ENCODE measurements at regions not wholly inside any gene's neighbourhood (a gene's known extent, or its start where the extent isn't known, plus 50 kb on each side); places are given as distances from the start of the nearest gene placed in this dataset.
"Not testable (repeated sequence)": the region's sequence is repeated elsewhere in the genome, so short reads cannot be mapped to it uniquely, and the experiment has no call there.

DNA sequence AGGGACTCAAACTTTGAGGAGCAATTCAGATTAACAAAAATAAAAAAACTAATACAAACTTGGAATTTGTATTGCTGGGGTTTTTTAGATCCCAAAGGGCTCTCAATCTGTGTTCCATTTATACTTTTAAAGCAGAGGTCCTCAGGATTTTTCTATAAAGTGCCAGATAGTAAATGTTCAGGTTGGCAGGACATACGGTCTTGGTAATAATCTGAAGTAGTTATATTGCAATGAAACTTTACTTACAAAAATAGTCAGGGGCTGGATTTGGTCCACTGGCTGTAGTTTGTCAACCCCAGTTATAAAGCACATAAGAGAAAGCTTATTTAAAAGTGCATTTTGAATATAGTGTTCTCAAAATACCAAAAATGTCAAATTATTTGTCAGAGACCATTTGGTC lies 164.1 kb upstream of the CTSO start:
- Histone ChIP-seq H3K27me3 (ENCODE audit: control insufficient read depth in 1 of 2, insufficient read depth in 2 of 2, low read length in 2 of 2) (no peaks in the 10 kb centered on the region), H3K4me1 (ENCODE audit: control insufficient read depth in 2 of 2, insufficient read depth in 2 of 2, low read length in 1 of 2) (no peaks in the 10 kb centered on the region), H3K27ac (ENCODE audit: low read depth in 2 of 2, low read length in 1 of 2) (no peak overlapping the region), H3K36me3 (ENCODE audit: control insufficient read depth in 2 of 2, insufficient read depth in 2 of 2, low read length in 1 of 2) (no peaks in the 10 kb centered on the region), H3K9me3 (ENCODE audit: control insufficient read depth in 2 of 2, insufficient read depth in 1 of 2, low read depth in 1 of 2, low read length in 1 of 2) (no peaks in the 10 kb centered on the region), H3K4me3 (ENCODE audit: low read depth in 1 of 2, low read length in 2 of 2) (no peak overlapping the region)
- WGBS, 2 donors: 46 to 65% methylated on average over 1 of the region's 1 CpG

DNA sequence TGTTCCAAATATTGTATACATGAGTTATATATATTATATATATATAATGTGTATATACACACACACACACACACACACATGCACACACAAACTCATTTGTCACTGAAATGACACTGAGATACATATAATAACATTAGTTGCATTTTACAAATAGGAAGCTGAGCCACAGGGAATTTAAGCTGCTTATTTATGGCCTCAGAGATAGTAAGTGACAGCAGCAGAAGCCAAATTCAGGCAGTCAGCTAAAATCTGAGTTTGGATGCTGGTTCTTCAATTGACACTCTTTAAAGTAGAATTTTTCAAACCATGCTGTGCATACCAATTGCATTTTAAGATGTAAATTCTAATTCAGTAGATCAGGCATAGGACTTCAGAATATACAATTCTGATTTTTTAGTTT lies 163.3 kb upstream of the CTSO start:
- H3K36me3 ChIP-seq (ENCODE audit: control insufficient read depth in 2 of 2, insufficient read depth in 2 of 2, low read length in 1 of 2): no peaks in the 10 kb centered on the region
- no peak overlapping the region for H3K4me3 ChIP-seq (ENCODE audit: low read depth in 1 of 2, low read length in 2 of 2)
- H3K27me3 ChIP-seq (ENCODE audit: control insufficient read depth in 1 of 2, insufficient read depth in 2 of 2, low read length in 2 of 2): no peaks in the 10 kb centered on the region
- no peaks in the 10 kb centered on the region for H3K4me1 ChIP-seq (ENCODE audit: control insufficient read depth in 2 of 2, insufficient read depth in 2 of 2, low read length in 1 of 2)
- no peak overlapping the region for H3K27ac ChIP-seq (ENCODE audit: low read depth in 2 of 2, low read length in 1 of 2)
- no peaks in the 10 kb centered on the region for H3K9me3 ChIP-seq (ENCODE audit: control insufficient read depth in 2 of 2, insufficient read depth in 1 of 2, low read depth in 1 of 2, low read length in 1 of 2)

DNA sequence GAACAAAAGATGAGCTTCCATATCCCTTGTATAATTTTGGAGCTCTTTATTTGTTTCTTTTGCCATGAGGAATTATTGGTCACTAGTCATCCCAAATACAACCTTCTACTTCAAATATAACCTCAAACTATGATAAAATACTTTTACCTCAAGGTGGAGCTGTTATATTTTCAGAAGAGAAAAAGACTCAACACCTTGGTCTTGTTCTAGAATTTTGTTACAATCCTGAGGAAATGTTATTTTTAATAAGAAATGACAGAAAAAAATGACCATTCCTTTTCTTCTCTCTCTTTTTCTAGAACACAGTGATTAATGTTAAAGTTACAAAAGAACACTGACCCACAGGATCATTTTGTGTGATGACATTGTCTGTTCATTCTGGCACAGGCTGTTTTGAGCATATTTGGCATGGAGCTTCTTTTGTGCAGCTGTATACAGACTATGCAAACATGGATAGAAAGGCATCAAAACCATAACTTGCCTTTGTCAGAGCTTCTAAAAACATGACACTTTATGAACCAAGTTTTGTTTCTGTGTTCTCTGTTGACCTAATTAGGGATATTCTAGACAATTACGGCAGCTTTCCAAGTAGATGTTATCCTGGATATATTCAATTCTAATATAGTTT lies 159.6 kb upstream of the CTSO start:
- 38 to 63% methylated on average over 1 of the region's 1 CpG for WGBS, 2 donors
- H3K4me3 ChIP-seq (ENCODE audit: low read depth in 1 of 2, low read length in 2 of 2): no peak overlapping the region
- H3K36me3 ChIP-seq (ENCODE audit: control insufficient read depth in 2 of 2, insufficient read depth in 2 of 2, low read length in 1 of 2): no peaks in the 10 kb centered on the region
- H3K27me3 ChIP-seq (ENCODE audit: control insufficient read depth in 1 of 2, insufficient read depth in 2 of 2, low read length in 2 of 2): no peaks in the 10 kb centered on the region
- H3K4me1 ChIP-seq (ENCODE audit: control insufficient read depth in 2 of 2, insufficient read depth in 2 of 2, low read length in 1 of 2): no peaks in the 10 kb centered on the region
- H3K27ac ChIP-seq (ENCODE audit: low read depth in 2 of 2, low read length in 1 of 2): no peak overlapping the region
- no peaks in the 10 kb centered on the region for H3K9me3 ChIP-seq (ENCODE audit: control insufficient read depth in 2 of 2, insufficient read depth in 1 of 2, low read depth in 1 of 2, low read length in 1 of 2)

DNA sequence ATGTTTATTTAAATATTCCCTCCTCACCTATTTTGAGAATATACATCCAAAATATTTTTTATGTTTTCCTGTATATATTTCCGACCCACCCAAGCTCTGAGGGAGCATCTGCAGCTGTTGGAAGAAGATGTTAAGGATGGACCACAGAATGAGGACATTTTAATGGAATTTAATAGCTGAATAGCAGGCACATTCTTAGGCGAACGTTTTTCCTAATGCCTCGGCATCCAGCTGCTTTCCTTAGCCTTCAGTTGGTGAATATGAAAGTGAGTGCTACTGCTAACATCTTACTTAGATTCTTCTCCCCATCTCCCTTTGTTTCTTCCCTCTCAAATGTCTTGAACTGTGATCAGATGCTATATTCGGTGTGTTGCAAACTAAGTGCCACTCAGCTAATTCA lies 158.0 kb upstream of the CTSO start:
- Histone ChIP-seq H3K4me1 (ENCODE audit: control insufficient read depth in 2 of 2, insufficient read depth in 2 of 2, low read length in 1 of 2) (no peaks in the 10 kb centered on the region), H3K4me3 (ENCODE audit: low read depth in 1 of 2, low read length in 2 of 2) (no peak overlapping the region)
- WGBS, 2 donors: 52 to 71% methylated on average over 5 of the region's 5 CpGs

DNA sequence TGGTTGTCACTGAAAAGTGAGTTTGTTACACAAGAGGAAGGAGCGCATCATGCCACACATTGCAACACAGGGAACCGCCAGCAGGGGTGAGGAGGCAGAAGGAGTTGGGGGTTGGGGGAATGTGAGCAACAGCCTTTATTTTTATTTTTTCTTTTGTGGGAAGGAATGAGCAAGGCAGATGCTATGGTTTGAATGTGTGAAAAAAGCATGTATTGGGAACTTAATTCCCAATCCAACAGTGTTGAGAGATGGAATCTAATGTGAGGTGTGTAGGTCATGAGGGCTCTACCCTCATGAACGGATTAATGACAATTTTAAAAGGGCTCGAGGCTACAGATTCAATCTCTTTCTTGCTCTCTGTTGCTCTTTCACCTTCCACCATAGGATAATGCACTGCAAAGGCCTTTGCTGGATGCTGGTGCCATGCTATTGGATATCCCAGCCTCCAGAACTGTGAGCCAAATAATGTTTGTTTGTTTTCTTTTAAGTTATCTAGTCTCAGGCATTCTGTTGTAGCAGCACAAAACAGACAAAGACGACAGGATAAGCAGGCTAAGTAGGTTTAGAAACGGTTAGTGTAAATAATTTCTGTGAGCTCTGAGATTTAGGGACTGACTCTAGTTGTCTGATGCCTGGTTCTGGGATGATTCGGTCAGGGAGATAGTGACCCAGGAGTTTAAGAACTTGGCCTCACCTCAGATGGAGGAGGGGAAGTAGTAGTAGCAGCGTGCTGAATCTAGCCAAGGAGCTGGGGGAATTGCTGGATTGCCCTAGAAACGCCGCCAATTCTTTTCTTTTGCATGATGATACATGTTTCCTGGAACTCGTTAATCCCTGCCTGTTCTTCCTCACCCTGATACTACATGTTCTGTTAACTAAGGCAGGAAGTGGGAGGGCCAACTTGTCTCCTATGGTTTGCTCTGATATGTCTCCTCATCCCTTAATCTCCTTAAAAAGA lies 156.6 kb upstream of the CTSO start:
- H3K4me1 ChIP-seq (ENCODE audit: control insufficient read depth in 2 of 2, insufficient read depth in 2 of 2, low read length in 1 of 2): no peaks in the 10 kb centered on the region
- no peak overlapping the region for H3K4me3 ChIP-seq (ENCODE audit: low read depth in 1 of 2, low read length in 2 of 2)
- H3K36me3 ChIP-seq (ENCODE audit: control insufficient read depth in 2 of 2, insufficient read depth in 2 of 2, low read length in 1 of 2): no peaks in the 10 kb centered on the region
- H3K9me3 ChIP-seq (ENCODE audit: control insufficient read depth in 2 of 2, insufficient read depth in 1 of 2, low read depth in 1 of 2, low read length in 1 of 2): no peaks in the 10 kb centered on the region
- H3K27ac ChIP-seq (ENCODE audit: low read depth in 2 of 2, low read length in 1 of 2): no peak overlapping the region
- WGBS, 2 donors: 39 to 45% methylated on average over 11 of the region's 11 CpGs
- H3K27me3 ChIP-seq (ENCODE audit: control insufficient read depth in 1 of 2, insufficient read depth in 2 of 2, low read length in 2 of 2): no peaks in the 10 kb centered on the region

More for the DNA sequence above, 158.0 kb upstream of the CTSO start:
- no peak overlapping the region for H3K27ac ChIP-seq (ENCODE audit: low read depth in 2 of 2, low read length in 1 of 2)
- no peaks in the 10 kb centered on the region for H3K36me3 ChIP-seq (ENCODE audit: control insufficient read depth in 2 of 2, insufficient read depth in 2 of 2, low read length in 1 of 2)
- no peaks in the 10 kb centered on the region for H3K27me3 ChIP-seq (ENCODE audit: control insufficient read depth in 1 of 2, insufficient read depth in 2 of 2, low read length in 2 of 2)
- H3K9me3 ChIP-seq (ENCODE audit: control insufficient read depth in 2 of 2, insufficient read depth in 1 of 2, low read depth in 1 of 2, low read length in 1 of 2): no peaks in the 10 kb centered on the region

DNA sequence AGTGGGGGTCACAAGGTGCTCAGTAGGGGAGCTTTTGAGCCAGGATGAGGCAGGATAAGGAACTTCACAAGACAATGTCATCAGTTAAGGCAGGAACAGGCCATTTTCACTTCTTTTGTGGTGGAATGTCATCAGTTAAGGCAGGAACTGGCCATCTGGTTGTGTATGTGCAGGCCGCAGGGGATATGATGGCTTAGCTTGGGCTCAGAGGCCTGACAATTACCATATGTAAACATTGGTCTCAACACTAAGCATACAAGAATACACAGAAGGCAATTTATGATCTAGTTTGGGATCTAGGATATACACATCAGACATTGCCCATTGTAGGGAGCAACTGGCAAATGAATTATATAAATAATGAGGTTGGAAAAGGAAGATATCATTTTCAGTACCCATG lies 155.4 kb upstream of the CTSO start:
- not testable (repeated sequence) for H3K27me3 ChIP-seq (ENCODE audit: control insufficient read depth in 1 of 2, insufficient read depth in 2 of 2, low read length in 2 of 2); H3K4me1 ChIP-seq (ENCODE audit: control insufficient read depth in 2 of 2, insufficient read depth in 2 of 2, low read length in 1 of 2); H3K27ac ChIP-seq (ENCODE audit: low read depth in 2 of 2, low read length in 1 of 2); H3K4me3 ChIP-seq (ENCODE audit: low read depth in 1 of 2, low read length in 2 of 2); H3K36me3 ChIP-seq (ENCODE audit: control insufficient read depth in 2 of 2, insufficient read depth in 2 of 2, low read length in 1 of 2); H3K9me3 ChIP-seq (ENCODE audit: control insufficient read depth in 2 of 2, insufficient read depth in 1 of 2, low read depth in 1 of 2, low read length in 1 of 2)
- WGBS, 2 donors: 85 to 90% methylated on average over 1 of the region's 1 CpG

DNA sequence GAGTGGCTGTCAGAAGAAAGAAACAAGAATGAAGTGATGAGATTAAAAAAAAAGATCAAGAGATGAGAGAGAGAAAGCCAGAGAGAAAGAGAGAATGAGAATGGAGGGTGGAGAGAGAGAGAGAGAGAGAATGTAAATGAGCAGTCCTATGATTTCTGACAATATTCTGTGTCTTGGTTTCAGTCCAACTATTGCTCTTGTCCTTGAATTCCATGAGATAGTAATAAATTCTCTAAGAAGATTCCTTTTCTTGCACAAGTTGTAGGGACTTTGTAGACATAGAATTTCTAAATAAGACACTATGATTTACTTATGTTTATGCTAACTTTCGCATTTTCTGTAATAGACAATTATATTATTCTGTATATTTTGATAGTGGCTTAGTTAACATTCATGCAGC lies 149.6 kb upstream of the CTSO start:
- Histone ChIP-seq H3K4me1 (ENCODE audit: control insufficient read depth in 2 of 2, insufficient read depth in 2 of 2, low read length in 1 of 2) (no peaks in the 10 kb centered on the region), H3K27ac (ENCODE audit: low read depth in 2 of 2, low read length in 1 of 2) (no peak overlapping the region), H3K4me3 (ENCODE audit: low read depth in 1 of 2, low read length in 2 of 2) (no peak overlapping the region), H3K36me3 (ENCODE audit: control insufficient read depth in 2 of 2, insufficient read depth in 2 of 2, low read length in 1 of 2) (no peaks in the 10 kb centered on the region), H3K9me3 (ENCODE audit: control insufficient read depth in 2 of 2, insufficient read depth in 1 of 2, low read depth in 1 of 2, low read length in 1 of 2) (no peaks in the 10 kb centered on the region), H3K27me3 (ENCODE audit: control insufficient read depth in 1 of 2, insufficient read depth in 2 of 2, low read length in 2 of 2) (no peaks in the 10 kb centered on the region)
- WGBS, 2 donors: 78 to 91% methylated on average over 1 of the region's 1 CpG

DNA sequence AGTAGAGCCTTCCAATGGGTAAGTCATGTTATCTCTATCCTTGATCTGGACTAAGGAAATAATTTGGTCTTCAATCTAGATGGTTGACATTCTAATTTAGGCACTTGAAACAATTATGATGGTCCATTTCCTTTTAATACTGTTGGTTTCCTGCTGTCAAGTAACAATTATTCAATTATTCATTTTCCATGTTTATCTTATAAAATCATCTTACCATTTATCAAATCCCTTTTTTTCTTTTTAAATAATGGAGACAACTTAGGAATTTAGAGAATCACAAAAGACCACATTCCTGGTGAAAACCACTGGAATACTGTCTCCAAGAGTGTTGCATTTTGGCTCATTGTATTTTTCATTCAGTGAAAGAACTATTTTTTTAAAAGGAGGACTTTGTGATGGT lies 148.7 kb upstream of the CTSO start:
- Histone ChIP-seq H3K27me3 (ENCODE audit: control insufficient read depth in 1 of 2, insufficient read depth in 2 of 2, low read length in 2 of 2) (no peaks in the 10 kb centered on the region), H3K9me3 (ENCODE audit: control insufficient read depth in 2 of 2, insufficient read depth in 1 of 2, low read depth in 1 of 2, low read length in 1 of 2) (no peaks in the 10 kb centered on the region), H3K27ac (ENCODE audit: low read depth in 2 of 2, low read length in 1 of 2) (no peak overlapping the region), H3K4me1 (ENCODE audit: control insufficient read depth in 2 of 2, insufficient read depth in 2 of 2, low read length in 1 of 2) (no peaks in the 10 kb centered on the region), H3K36me3 (ENCODE audit: control insufficient read depth in 2 of 2, insufficient read depth in 2 of 2, low read length in 1 of 2) (no peaks in the 10 kb centered on the region), H3K4me3 (ENCODE audit: low read depth in 1 of 2, low read length in 2 of 2) (no peak overlapping the region)

DNA sequence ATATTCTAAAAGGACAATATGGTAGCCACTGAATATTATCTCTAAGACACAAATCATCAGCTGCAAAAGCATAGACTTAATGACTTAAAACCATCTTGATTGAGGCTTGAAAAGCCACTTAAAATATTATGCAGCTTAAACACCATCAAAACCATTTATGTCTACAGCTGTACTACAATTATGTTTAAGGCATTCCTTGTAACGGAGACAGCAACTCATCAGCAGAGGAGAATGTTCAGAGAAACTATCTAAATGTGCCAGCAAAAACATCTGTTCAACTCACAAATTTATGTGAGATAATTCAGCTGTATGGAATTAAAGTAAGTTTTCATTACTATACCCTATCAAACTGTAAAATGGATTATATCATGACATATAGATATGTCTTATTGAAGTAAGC lies 147.9 kb upstream of the CTSO start:
- Histone ChIP-seq H3K9me3 (ENCODE audit: control insufficient read depth in 2 of 2, insufficient read depth in 1 of 2, low read depth in 1 of 2, low read length in 1 of 2) (no peaks in the 10 kb centered on the region), H3K36me3 (ENCODE audit: control insufficient read depth in 2 of 2, insufficient read depth in 2 of 2, low read length in 1 of 2) (no peaks in the 10 kb centered on the region), H3K27me3 (ENCODE audit: control insufficient read depth in 1 of 2, insufficient read depth in 2 of 2, low read length in 2 of 2) (no peaks in the 10 kb centered on the region), H3K27ac (ENCODE audit: low read depth in 2 of 2, low read length in 1 of 2) (no peak overlapping the region), H3K4me3 (ENCODE audit: low read depth in 1 of 2, low read length in 2 of 2) (no peak overlapping the region), H3K4me1 (ENCODE audit: control insufficient read depth in 2 of 2, insufficient read depth in 2 of 2, low read length in 1 of 2) (no peaks in the 10 kb centered on the region)
- 70 to 78% methylated on average over 1 of the region's 1 CpG for WGBS, 2 donors

DNA sequence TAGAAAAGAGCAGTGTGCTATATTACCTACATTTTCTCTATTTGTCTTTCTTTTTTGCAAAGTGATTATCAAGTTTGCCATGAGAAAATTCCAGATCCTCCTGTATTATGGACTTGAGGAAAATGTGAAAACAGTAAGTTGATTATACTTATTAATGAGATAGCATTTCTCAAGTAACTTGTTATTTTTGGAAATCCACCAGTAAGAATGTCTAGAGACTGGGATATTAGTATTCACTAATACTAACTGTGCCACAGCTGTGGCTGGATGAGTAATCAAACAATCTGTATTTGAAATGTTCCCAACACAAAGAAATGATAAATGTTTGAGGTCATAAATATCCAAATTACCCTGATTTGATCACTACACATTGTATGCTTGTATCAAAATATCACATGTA lies 147.0 kb upstream of the CTSO start:
- Histone ChIP-seq H3K27me3 (ENCODE audit: control insufficient read depth in 1 of 2, insufficient read depth in 2 of 2, low read length in 2 of 2) (no peaks in the 10 kb centered on the region), H3K4me3 (ENCODE audit: low read depth in 1 of 2, low read length in 2 of 2) (no peak overlapping the region), H3K27ac (ENCODE audit: low read depth in 2 of 2, low read length in 1 of 2) (no peak overlapping the region), H3K9me3 (ENCODE audit: control insufficient read depth in 2 of 2, insufficient read depth in 1 of 2, low read depth in 1 of 2, low read length in 1 of 2) (no peaks in the 10 kb centered on the region), H3K36me3 (ENCODE audit: control insufficient read depth in 2 of 2, insufficient read depth in 2 of 2, low read length in 1 of 2) (no peaks in the 10 kb centered on the region), H3K4me1 (ENCODE audit: control insufficient read depth in 2 of 2, insufficient read depth in 2 of 2, low read length in 1 of 2) (no peaks in the 10 kb centered on the region)
